OCI-LY1 (cell line): ENCODE measurements at regions not wholly inside any gene's neighbourhood (a gene's known extent, or its start where the extent isn't known, plus 50 kb on each side); places are given as distances from the start of the nearest gene placed in this dataset.

ENCODE experiments used
- H2AFZ ChIP-seq: fragments of 200-600 bp; sonication (generic), shearing (Covaris generic); 2 replicates; pipeline ENCODE4 v1.6.0; 2014; ENCODE audit warnings: antibody characterized with exemption, mild to moderate bottlenecking, low read length
- H3F3A ChIP-seq: fragments of 200-600 bp; sonication (generic), shearing (Covaris generic); 2 replicates; pipeline ENCODE4 v1.6.0; 2014; ENCODE audit warnings: mild to moderate bottlenecking, antibody characterized with exemption, low read length, moderate library complexity; ENCODE audit not compliant: insufficient read depth
- H3K27ac ChIP-seq: fragments of 200-600 bp; sonication (generic); 2 replicates; pipeline ENCODE4 v1.5.1; 2014; ENCODE audit warnings: low read length, mixed run types, mild to moderate bottlenecking, low read depth; ENCODE audit not compliant: poor library complexity, severe bottlenecking
- H3K27me3 ChIP-seq: fragments of 200-600 bp; sonication (generic); 2 replicates; pipeline ENCODE4 v1.6.0; 2014; ENCODE audit warnings: antibody characterized with exemption, mild to moderate bottlenecking, low read length, moderate library complexity; ENCODE audit not compliant: insufficient read depth
- H3K36me3 ChIP-seq: fragments of 200-600 bp; sonication (generic); 2 replicates; pipeline ENCODE4 v1.6.1; 2014; ENCODE audit warnings: mild to moderate bottlenecking, antibody characterized with exemption, low read length, moderate library complexity, mixed read lengths; ENCODE audit not compliant: insufficient read depth
- H3K4me1 ChIP-seq: fragments of 200-600 bp; sonication (generic); 2 replicates; pipeline ENCODE4 v1.5.1; 2014; ENCODE audit warnings: mild to moderate bottlenecking, low read length, moderate library complexity; ENCODE audit not compliant: insufficient read depth, severe bottlenecking
- H3K4me2 ChIP-seq: fragments of 200-600 bp; sonication (generic), shearing (Covaris generic); 2 replicates; pipeline ENCODE4 v1.6.1; 2014; ENCODE audit warnings: low read length
- H3K4me3 ChIP-seq: fragments of 200-600 bp; sonication (generic); 2 replicates; pipeline ENCODE4 v1.5.1; 2014; ENCODE audit warnings: low read length, low read depth, mild to moderate bottlenecking, mixed read lengths; ENCODE audit not compliant: poor library complexity, severe bottlenecking
- H3K79me2 ChIP-seq: fragments of 200-600 bp; shearing (Covaris generic); 2 replicates; pipeline ENCODE4 v1.6.1; 2016; ENCODE audit warnings: mixed run types, low read length, mixed read lengths; ENCODE audit not compliant: insufficient read depth
- H3K9ac ChIP-seq: fragments of 200-600 bp; sonication (generic), shearing (Covaris generic); 2 replicates; pipeline ENCODE4 v1.6.1; 2014; ENCODE audit warnings: mild to moderate bottlenecking, low read length, mixed read lengths
- H3K9me2 ChIP-seq: fragments of 200-600 bp; sonication (generic), shearing (Covaris generic); 2 replicates; pipeline ENCODE4 v1.6.1; 2014; ENCODE audit warnings: low read depth, mild to moderate bottlenecking, low read length, mixed read lengths
- H3K9me3 ChIP-seq: fragments of 200-600 bp; shearing (Covaris generic); 2 replicates; pipeline ENCODE4 v1.6.1; 2014; ENCODE audit warnings: low read length, mixed read lengths
- H4K20me1 ChIP-seq: fragments of 200-600 bp; sonication (generic), shearing (Covaris generic); 2 replicates; pipeline ENCODE4 v1.6.0; 2016; ENCODE audit warnings: mild to moderate bottlenecking, low read length; ENCODE audit not compliant: insufficient read depth
- EZH2 ChIP-seq: fragments of 200-600 bp; sonication (generic), shearing (Covaris generic); IDR thresholded peaks from 2 replicates; pipeline ENCODE4 v1.8.0; 2017; ENCODE audit warnings: borderline replicate concordance, mixed run types, mild to moderate bottlenecking, antibody characterized with exemption, low read length, moderate library complexity, mixed read lengths
- TF ChIP-seq, protein P1 (sequence below): fragments of 200-600 bp; sonication (generic), shearing (Covaris generic); IDR thresholded peaks from 2 replicates; pipeline ENCODE4 v1.5.1; 2017; ENCODE audit warnings: mild to moderate bottlenecking, antibody characterized with exemption, low read length, moderate library complexity, mixed read lengths

GRCh38 chr14:40733206-40733605 lies 873.5 kb upstream of the LRFN5 start:
- Histone ChIP-seq H3K9me2 (no peaks in the 10 kb centered on the region), H3K27ac (no peak overlapping the region), H2AFZ (no peak overlapping the region), H3K4me1 (no peaks in the 10 kb centered on the region), H3K4me2 (no peak overlapping the region), H3F3A (no peaks in the 10 kb centered on the region), H3K36me3 (no peaks in the 10 kb centered on the region), H3K9me3 (peaks cover 13% of the 10 kb centered on the region; the same call in 1 of the 2 replicates), H3K9ac (no peak overlapping the region), H3K4me3 (no peak overlapping the region), H4K20me1 (no peaks in the 10 kb centered on the region), H3K27me3 (no peaks in the 10 kb centered on the region), H3K79me2 (no peaks in the 10 kb centered on the region)
- no peak for TF ChIP-seq EZH2
- TF ChIP-seq, protein P1, sequence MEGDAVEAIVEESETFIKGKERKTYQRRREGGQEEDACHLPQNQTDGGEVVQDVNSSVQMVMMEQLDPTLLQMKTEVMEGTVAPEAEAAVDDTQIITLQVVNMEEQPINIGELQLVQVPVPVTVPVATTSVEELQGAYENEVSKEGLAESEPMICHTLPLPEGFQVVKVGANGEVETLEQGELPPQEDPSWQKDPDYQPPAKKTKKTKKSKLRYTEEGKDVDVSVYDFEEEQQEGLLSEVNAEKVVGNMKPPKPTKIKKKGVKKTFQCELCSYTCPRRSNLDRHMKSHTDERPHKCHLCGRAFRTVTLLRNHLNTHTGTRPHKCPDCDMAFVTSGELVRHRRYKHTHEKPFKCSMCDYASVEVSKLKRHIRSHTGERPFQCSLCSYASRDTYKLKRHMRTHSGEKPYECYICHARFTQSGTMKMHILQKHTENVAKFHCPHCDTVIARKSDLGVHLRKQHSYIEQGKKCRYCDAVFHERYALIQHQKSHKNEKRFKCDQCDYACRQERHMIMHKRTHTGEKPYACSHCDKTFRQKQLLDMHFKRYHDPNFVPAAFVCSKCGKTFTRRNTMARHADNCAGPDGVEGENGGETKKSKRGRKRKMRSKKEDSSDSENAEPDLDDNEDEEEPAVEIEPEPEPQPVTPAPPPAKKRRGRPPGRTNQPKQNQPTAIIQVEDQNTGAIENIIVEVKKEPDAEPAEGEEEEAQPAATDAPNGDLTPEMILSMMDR: no peak

DNA sequence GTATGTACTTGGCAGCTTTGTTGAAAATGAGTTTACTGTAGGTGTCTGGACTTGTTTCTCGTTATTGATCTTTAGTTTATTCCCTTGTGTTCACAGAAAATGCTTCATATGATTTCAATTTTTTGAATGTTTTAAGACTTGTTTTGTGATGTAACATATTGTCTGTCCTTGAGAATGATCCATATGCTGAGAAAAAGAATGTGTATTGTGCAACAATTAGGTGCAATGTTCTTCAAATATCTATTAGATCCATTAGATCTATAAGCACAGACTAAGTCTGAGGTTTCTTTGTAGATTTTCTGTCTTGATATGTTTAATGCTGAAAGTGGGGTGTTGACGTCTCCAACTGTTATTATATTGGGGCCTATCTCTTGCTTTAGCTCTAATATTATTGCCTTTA lies 879.6 kb upstream of the LRFN5 start:
- no peaks in the 10 kb centered on the region for H3K79me2 ChIP-seq
- TF ChIP-seq, protein P1: no peak
- no peak for TF ChIP-seq EZH2

GRCh38 chr14:40713387-40713786 lies 893.3 kb upstream of the LRFN5 start:
- no peaks in the 10 kb centered on the region for H3K79me2 ChIP-seq
- TF ChIP-seq EZH2: no peak
- TF ChIP-seq, protein P1: no peak
- 0 out of 2 replicates have a peak overlapping the region, but pooled peaks have one; percentile 20 for H2AFZ ChIP-seq
- H3K4me1 ChIP-seq: no peaks in the 10 kb centered on the region
- H3K9me3 ChIP-seq: peaks cover 12% of the 10 kb centered on the region
- H3K9ac ChIP-seq: no peak overlapping the region
- no peaks in the 10 kb centered on the region for H3K9me2 ChIP-seq
- no peak overlapping the region for H3K27ac ChIP-seq
- H3F3A ChIP-seq: no peaks in the 10 kb centered on the region
- no peaks in the 10 kb centered on the region for H3K36me3 ChIP-seq
- H3K4me3 ChIP-seq: no peak overlapping the region
- no peaks in the 10 kb centered on the region for H4K20me1 ChIP-seq
- no peak overlapping the region for H3K4me2 ChIP-seq
- no peaks in the 10 kb centered on the region for H3K27me3 ChIP-seq

More for the DNA sequence above, 879.6 kb upstream of the LRFN5 start:
- no peak overlapping the region for H3K4me2 ChIP-seq
- H3K9me2 ChIP-seq: no peaks in the 10 kb centered on the region
- H4K20me1 ChIP-seq: no peaks in the 10 kb centered on the region
- H3K9me3 ChIP-seq: peaks cover 2% of the 10 kb centered on the region; the same call in 1 of the 2 replicates
- H3K27ac ChIP-seq: no peak overlapping the region
- H2AFZ ChIP-seq: no peak overlapping the region
- H3K27me3 ChIP-seq: no peaks in the 10 kb centered on the region
- H3F3A ChIP-seq: no peaks in the 10 kb centered on the region
- no peak overlapping the region for H3K9ac ChIP-seq
- no peaks in the 10 kb centered on the region for H3K36me3 ChIP-seq
- no peak overlapping the region for H3K4me3 ChIP-seq
- H3K4me1 ChIP-seq: no peaks in the 10 kb centered on the region
